ENCODE measurements at regions not wholly inside any gene's neighbourhood (a gene's known extent, or its start where the extent isn't known, plus 50 kb on each side); places are given as distances from the start of the nearest gene placed in this dataset.

DNA sequence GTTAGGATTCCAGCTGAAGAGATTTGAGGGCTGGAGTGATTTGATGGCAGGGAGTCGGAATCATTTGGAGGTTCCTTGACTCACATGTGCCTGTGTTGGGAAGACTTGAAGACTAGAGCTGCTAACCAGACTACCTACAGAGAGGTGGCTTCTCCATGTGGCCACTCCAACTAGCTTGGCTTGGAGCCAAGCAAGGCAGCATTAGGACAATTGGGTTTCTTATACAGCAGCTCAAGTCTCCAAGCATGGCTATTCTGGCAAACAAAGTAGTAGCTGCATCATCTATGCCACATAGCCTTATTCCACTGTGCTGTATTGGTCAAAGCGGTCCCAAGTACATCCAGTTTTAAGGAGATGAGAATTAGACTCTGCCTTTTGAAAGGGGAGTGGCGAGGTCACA lies 171.7 kb upstream of the SLC4A4 start:
- Histone ChIP-seq H3K9me3 (no peaks in the 10 kb centered on the region), H3K4me1 (no peaks in the 10 kb centered on the region), H3K27me3 (no peaks in the 10 kb centered on the region), H3K27ac (no peak overlapping the region), H3K4me3 (no peak overlapping the region), H3K36me3 (no peaks in the 10 kb centered on the region)
- TF ChIP-seq, protein P1, sequence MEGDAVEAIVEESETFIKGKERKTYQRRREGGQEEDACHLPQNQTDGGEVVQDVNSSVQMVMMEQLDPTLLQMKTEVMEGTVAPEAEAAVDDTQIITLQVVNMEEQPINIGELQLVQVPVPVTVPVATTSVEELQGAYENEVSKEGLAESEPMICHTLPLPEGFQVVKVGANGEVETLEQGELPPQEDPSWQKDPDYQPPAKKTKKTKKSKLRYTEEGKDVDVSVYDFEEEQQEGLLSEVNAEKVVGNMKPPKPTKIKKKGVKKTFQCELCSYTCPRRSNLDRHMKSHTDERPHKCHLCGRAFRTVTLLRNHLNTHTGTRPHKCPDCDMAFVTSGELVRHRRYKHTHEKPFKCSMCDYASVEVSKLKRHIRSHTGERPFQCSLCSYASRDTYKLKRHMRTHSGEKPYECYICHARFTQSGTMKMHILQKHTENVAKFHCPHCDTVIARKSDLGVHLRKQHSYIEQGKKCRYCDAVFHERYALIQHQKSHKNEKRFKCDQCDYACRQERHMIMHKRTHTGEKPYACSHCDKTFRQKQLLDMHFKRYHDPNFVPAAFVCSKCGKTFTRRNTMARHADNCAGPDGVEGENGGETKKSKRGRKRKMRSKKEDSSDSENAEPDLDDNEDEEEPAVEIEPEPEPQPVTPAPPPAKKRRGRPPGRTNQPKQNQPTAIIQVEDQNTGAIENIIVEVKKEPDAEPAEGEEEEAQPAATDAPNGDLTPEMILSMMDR (IDR thresholded peaks at IDR 0.05), result no peak
- no peak for TF ChIP-seq POLR2A (IDR thresholded peaks at IDR 0.05)
- intact Hi-C loops (cut with DNase I; ENCODE audit: low total_unique reads), result no loop called here
- no peak for DNase-seq

DNA sequence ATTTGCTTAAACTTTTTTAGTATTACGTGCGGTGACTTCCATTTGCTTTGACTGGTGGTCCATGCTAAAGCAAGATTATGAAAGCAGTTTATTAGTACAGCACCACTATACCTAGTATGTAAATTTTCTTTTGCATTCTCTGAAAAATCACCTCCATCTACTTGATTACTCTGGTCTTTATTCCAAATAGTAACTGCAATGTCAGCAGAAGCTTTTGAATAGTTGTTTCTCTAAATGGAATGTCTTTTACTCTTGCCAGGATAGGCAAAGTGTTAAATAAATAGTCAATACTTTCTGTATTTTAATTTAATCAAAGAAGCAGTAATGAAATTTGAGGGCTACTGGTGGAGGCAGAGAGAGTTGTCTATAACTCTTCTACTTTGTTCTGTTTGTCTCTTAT lies 167.2 kb upstream of the SLC4A4 start:
- TF ChIP-seq, protein P1 (IDR thresholded peaks at IDR 0.05), result no peak
- TF ChIP-seq POLR2A (IDR thresholded peaks at IDR 0.05), result no peak
- Histone ChIP-seq H3K36me3 (no peaks in the 10 kb centered on the region), H3K4me1 (no peaks in the 10 kb centered on the region), H3K27ac (no peak overlapping the region), H3K9me3 (no peaks in the 10 kb centered on the region), H3K27me3 (no peaks in the 10 kb centered on the region), H3K4me3 (no peak overlapping the region)
- DNase-seq, result no peak
- intact Hi-C loops (cut with DNase I; ENCODE audit: low total_unique reads), result no loop called here

DNA sequence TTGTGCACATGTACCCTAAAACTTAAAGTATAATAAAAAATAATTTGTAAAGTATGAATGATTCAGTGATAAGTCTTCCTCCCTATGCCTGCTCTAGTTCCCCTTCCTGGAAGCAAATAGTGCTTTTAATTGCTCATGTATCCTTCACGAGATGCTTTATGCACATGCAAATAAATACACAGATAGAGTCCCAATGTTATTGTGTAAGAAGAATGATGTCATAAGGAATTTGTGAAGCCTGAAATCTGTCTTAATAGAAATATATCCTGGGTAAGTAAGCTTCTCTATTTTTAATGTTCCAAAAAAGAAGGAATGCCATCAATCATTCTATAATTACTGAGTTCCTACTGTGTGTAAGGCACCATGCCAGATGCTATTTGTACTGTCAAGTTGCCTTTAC lies 157.5 kb upstream of the SLC4A4 start:
- Histone ChIP-seq H3K4me3 (no peak overlapping the region), H3K9me3 (no peaks in the 10 kb centered on the region), H3K4me1 (no peaks in the 10 kb centered on the region), H3K36me3 (no peaks in the 10 kb centered on the region), H3K27ac (no peak overlapping the region), H3K27me3 (no peaks in the 10 kb centered on the region)
- no peak for TF ChIP-seq POLR2A (IDR thresholded peaks at IDR 0.05)
- TF ChIP-seq, protein P1 (IDR thresholded peaks at IDR 0.05), result no peak
- DNase-seq, result no peak
- intact Hi-C loops (cut with DNase I; ENCODE audit: low total_unique reads), result no loop called here

DNA sequence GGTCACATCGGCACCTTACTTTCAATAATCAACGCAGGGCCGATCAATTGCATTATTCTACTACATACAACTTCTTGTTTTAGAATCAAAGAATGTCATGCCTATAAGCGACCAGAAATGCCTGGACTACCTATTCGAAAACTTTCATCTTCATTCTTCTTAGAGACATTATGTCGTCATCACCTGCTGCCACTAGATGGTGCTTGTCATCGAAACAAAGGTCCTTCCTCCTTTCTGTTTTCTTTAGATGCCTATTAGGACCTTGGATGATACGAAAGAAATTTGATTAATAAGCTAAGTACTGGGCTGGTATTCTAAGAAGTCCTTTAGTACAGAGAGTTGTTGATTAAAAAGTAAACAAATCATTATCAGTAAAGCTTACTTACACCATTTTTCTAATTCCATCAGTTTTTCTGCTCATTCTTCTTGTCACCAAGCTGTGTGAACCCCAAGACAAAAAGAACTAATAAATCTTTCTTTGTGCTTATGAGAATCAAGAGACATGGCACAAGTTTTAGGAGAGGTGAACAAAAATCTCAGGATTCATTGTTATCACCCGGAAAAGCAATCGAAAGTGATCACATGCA lies 154.5 kb upstream of the SLC4A4 start:
- H3K27ac ChIP-seq, result no peak overlapping the region
- no peak overlapping the region for H3K4me3 ChIP-seq
- peak in 1 of 2 donors; percentile 26 for DNase-seq
- H3K36me3 ChIP-seq, result no peaks in the 10 kb centered on the region
- no peaks in the 10 kb centered on the region for H3K4me1 ChIP-seq
- intact Hi-C loops (cut with DNase I; ENCODE audit: low total_unique reads), result no loop called here
- H3K9me3 ChIP-seq, result no peaks in the 10 kb centered on the region
- TF ChIP-seq, protein P1 (IDR thresholded peaks at IDR 0.05), result peak in 3 of 4 experiments; percentile 48 to 59 (median 57)
- no peak for TF ChIP-seq POLR2A (IDR thresholded peaks at IDR 0.05)
- peaks cover 0 to 4% of the 10 kb centered on the region in 2 donors for H3K27me3 ChIP-seq

DNA sequence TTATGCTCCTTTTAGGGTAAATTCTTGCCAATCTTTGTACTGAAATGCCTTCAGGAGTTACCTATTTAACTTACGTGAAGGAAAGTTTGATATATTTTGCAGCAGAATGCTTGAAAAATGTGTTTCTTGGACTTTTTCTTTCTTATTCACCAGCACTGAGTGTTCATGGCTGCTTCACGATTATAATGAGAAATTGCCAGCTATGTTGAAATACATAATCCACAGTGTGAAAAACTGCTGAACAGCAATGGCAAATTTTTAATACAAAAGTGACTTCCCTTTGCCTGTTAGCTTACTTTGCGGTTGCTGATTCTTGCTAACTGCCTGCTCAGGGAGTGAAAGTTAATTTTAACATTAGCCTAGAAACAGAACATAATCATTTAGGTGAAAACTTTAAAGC lies 153.8 kb upstream of the SLC4A4 start:
- DNase-seq, result no peak
- H3K4me1 ChIP-seq, result no peaks in the 10 kb centered on the region
- TF ChIP-seq, protein P1 (IDR thresholded peaks at IDR 0.05), result no peak
- TF ChIP-seq POLR2A (IDR thresholded peaks at IDR 0.05), result no peak
- intact Hi-C loops (cut with DNase I; ENCODE audit: low total_unique reads), result no loop called here
- peaks cover 0 to 4% of the 10 kb centered on the region in 2 donors for H3K27me3 ChIP-seq
- no peaks in the 10 kb centered on the region for H3K36me3 ChIP-seq
- H3K27ac ChIP-seq, result no peak overlapping the region
- no peaks in the 10 kb centered on the region for H3K9me3 ChIP-seq
- no peak overlapping the region for H3K4me3 ChIP-seq
